GM18505 (cell line): ENCODE measurements at regions not wholly inside any gene's neighbourhood (a gene's known extent, or its start where the extent isn't known, plus 50 kb on each side); places are given as distances from the start of the nearest gene placed in this dataset.

ENCODE experiments used
- ATAC-seq: cut with Tn5 transposase; IDR thresholded peaks from one replicate; pipeline ENCODE4 v1.9.1; 2021; ENCODE audit not compliant: unreplicated experiment
- POLR2A ChIP-seq: IDR thresholded peaks from 4 replicates; pipeline ENCODE4 v1.6.1; 2011; ENCODE audit warnings: borderline replicate concordance; ENCODE audit not compliant: insufficient read depth, insufficient read length; ENCODE audit errors: extremely low read depth

DNA sequence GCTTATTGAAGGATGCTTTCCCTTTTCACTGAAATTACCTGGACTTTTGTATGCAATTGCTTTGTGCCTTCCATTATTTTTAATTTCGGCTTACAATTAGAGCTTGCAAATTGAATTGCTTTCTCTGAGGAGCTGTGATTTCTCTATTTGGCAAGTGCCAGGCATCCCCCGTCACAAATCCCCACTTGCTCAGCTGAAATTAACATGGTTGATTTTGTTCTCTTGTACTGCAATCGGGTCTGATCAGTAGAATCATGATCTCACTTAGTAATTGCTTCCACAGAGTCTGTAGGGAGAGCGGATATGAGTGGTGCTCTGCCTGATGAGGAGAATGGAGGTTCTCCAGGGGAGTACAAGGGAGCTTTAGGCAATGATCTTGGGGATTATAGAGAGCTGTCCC is 495.5 kb upstream of the SGCD start:
- no peak for ATAC-seq
- no peak for TF ChIP-seq POLR2A

DNA sequence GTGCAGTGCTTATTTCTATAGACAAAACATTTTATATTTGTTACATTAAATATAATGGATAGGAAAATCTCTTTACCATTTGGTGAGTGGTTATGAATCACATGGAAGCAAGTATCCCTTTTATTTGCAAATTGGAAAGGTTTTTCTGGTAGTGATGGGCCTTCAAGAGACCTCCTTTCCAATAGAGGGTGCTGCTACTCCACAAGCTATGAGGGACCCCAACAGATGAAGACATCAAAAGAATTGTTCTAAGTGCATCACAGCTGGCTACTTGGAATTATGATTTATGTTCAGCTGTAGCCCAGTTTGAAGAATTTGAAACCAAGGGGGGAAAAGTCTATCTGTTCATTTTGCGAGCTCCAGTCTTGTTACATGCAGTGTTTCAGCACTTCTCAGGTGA is 493.7 kb upstream of the SGCD start:
- ATAC-seq, result no peak
- no peak for TF ChIP-seq POLR2A

DNA sequence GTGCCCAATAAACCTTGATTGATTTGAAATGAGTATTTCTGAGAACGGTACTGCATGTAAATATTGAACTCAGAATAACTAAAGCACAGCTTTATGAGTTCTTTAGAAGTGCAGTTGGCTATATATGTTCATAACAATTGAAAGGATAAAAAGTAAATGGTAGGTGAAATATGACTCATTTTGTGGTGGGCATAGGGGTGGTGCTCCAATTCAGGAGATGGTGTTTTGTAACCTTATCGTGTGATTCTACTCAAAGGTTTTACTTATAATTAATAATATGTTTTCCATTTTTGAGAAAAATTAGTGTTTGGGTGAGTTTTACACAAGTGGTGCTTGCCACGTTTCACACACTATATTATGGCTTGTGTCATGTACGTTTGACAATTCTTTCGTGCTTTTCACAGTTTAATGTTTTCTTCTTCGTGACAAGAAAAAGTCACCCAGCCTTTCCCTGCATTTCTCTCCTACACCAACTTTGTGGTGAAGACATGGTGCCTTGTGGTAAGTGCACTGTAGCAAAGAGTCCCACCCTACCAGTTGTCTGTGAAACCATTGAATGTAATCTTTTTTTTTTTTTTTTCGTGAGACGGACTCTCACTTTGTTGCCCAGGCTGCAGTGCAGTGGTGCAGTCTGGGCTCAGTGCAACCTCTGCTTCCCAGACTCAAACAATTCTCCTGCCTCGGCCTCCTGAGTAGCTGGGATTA is 492.5 kb upstream of the SGCD start:
- ATAC-seq, result no peak
- TF ChIP-seq POLR2A, result no peak

DNA sequence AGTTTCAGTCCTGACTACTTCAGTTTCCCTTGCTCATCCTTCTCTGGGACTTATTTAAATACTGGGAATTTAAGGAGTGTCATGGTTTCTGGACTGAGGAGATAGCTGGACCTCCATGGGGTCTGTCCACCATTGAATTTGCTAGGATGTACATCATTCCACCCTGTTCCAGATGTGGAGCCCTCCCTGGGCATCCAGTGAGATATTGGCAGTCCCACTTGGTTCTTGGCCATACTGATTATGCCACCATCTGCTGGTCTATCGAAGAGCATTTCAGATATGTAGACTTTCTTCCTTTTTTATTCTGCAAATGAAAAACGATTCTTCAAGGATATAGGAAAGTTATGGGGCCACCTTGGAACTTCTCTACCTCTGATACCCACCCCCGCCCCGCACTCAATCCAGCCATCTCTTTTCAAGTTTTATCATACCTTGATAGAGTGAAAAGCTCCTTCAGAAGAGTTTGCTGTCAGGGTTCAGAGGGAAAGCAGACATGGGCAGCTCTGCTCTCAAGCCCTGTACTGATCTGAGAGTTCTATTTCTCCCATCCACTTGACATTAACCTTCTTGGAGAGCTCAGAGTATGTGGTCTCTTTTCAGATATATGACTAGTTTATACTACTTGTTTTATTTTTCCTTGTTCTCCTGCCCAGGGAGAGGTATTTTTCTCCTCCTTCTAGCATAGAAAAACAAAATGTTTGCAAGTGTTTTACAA is 490.7 kb upstream of the SGCD start:
- no peak for ATAC-seq
- no peak for TF ChIP-seq POLR2A

DNA sequence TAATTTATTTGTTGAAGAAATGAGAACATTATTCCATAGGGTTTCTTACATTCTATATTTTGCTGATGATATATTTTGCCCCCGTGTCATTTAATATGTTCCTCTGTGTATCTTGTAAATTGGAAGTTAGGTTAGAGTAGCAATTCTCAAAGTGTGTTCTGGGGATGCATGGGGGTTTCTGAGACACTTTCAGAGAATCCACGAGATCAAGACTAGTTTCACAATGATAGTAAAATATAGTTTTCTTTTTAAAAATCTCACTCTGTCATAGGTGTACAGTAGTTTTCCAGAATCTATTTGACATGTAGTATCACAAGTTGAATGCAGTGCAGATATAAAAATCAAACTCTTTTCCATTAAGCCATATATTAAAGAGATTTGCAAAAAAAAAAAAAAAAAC is 488.6 kb upstream of the SGCD start:
- no peak for ATAC-seq
- TF ChIP-seq POLR2A, result no peak

DNA sequence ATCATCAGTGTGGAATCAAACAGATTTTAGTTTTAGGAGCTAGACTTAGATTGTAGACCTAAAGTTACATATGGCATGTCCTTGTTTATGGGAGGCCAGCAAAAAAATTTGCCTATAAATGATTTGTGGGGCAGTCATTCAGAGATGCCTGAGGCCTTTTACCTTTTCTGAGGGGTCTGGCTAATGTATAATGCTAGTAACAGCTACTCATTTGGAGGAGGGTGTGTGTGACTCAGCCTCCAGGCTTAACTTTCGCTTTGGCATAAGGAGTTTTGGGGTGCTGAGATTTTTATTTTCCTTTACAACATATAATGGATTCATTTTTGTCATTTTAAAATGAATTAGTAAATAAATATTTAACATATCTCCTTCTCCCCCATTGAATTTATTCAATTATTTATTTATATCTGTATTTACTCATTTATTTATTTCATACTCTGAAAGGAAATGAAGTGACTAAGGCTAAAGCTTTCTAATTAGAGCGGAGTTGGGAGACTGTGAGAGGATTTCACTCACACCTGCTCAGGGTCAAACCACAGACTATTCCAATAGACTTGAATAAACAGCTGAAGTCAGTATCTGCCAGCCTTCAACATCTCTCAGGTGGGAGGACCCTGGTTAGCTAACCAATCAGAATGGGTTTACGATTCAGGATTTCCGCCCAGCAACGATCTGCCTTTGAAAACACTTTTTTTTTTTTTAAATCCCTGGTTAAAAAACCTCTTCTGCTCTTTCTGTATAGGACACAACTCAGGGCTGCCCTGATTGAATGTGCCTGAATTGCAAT is 487.5 kb upstream of the SGCD start:
- TF ChIP-seq POLR2A, result no peak
- ATAC-seq, result no peak

DNA sequence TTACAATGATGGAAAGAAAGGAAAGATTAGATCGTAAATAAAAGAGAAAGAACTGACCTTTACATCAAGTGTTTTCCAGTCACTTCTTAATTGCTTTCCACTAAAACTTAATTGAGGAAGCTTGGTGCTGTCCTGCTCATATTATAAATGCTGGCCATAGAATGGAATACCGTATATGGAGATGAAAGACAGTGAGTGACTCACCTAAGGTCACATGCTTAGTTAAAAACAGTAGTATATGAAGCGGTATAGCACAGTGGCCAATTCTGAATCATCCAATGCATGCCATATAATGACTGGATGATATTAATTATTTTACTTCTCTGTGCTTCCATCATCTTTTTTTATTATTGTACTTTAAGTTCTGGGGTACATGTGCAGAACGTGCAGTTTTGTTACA is 482.4 kb upstream of the SGCD start:
- TF ChIP-seq POLR2A, result no peak
- ATAC-seq, result no peak

DNA sequence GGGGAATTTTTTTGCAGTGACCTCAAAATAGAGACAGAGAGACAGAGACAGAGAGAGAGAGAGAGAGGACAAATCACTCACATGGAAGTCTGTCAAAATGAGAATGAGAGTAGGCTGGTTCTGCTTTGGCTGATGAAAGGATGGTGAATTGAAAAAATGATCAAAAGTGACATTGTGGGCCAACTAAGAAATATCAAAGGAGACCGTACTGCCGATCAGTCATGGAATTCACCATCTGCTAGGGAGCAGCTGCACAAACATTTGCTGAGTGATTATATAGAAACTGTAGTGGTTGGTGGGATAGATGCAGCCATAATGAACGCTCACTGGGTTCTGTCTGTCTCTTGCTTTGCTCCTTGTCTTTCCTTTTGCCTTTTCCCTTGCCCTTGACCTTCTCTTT is 476.6 kb upstream of the SGCD start:
- no peak for ATAC-seq

DNA sequence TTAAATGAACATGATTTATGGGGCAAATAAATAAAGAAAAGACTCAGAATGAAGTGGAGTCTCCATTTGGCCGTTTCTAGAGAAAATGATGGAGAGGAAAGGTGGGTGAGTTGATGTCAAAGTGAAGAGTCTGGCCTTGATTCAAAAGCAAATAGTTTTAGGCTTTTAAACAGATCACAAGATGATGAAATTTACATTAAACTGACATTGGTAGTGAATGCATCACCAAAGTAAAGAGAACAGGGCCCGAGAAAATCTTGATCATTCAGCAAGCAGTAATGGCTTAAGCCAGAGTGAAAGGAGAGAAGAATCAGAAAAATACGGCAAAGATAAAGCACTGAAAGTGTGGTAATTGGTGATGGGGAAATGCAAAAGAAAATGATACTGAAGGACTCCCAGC is 460.0 kb upstream of the SGCD start:
- ATAC-seq, result no peak
- TF ChIP-seq POLR2A, result no peak

More for the DNA sequence above, 476.6 kb upstream of the SGCD start:
- no peak for TF ChIP-seq POLR2A

DNA sequence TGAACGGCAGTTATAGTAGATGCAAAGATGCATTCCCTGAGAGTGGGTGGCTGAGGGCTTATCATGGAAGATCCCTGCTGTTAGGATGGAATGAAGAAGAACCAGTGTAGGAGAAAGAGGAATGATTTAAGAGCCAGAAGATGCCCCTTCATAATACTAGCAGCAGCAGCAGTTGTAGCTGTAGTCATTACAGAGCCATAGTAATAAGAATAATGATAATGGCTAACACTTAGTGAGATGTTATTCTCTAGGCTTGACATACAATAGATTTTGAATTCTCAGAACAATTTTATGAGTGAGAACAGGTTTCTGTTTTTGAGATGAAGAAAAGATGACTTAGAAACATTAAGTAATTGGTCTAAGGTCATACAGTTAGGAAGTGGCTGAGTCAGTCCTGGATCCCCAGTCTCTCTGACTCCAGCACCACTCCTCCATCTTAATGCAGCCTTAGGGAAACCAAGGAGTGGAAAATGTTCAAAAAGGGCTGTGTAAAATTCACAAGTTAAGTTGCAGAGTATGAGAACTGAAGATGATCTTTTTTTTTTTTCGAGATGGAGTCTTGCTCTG is 459.4 kb upstream of the SGCD start:
- TF ChIP-seq POLR2A, result no peak
- no peak for ATAC-seq

DNA sequence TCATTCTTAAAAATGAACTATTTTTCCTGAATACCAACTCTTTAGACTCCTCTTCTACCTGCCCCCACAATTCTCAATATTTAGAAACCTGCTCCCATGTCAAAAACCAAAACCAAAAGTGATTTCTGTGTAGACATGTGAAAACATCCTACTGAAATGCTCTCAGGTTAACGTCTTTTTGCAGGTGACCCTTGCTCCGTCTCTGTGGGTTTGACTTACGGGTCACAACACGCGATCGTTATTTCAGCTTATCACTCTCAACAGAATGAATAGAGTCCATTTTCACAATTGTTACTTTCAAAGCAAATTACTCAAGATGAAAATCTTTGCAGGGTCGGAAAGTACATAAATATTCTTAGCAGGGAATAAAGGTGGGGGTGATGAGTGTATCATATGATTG is 456.3 kb upstream of the SGCD start:
- no peak for ATAC-seq
- TF ChIP-seq POLR2A, result no peak

DNA sequence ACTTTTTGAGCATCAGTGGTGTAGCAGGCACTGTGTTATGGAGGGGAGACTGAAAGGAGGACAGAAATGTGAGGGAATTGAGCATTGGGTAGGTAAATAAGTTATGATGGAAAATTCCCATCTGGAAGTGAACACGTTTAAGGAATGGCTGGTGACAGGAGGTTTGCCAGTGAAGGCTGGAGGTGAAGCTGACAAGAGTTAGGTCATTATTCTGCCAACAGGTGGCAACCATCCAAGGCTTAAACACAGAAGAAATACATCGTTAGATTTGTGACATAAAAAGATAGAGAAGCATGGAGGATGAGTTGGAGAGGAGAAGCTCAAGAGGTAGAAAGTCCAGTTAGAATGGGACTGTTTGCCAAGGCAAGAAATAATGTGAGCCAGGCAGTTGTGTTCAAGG is 455.3 kb upstream of the SGCD start:
- no peak for TF ChIP-seq POLR2A

DNA sequence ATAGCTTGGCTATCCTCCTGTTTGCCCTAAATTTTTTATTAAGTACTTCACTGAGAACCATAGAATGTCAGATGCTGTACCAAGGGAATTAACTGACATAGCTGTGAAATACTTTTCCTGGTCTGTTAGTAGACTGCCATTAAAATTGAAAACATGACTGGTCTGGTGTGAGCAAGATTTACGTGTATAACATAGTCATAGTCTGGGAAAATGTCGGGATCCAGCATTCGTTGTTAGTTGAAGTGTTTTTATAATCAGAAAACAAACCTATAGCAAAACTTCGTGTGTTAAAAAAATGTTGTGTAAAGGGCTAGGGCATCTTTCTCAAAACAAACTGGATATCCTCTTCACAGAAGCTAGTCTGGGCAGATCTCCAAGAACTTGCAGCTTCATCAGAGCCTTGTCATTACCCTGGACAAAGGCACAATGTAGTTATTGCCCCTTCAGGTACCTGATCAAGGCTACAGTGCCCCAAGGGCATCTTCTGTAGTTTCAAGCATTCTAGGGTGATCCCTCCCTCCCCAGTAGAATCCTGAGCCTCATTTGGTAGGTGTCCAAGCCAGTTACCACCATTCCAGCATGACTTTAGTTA is 454.2 kb upstream of the SGCD start:
- TF ChIP-seq POLR2A, result no peak

More for the DNA sequence above, 455.3 kb upstream of the SGCD start:
- ATAC-seq, result no peak

DNA sequence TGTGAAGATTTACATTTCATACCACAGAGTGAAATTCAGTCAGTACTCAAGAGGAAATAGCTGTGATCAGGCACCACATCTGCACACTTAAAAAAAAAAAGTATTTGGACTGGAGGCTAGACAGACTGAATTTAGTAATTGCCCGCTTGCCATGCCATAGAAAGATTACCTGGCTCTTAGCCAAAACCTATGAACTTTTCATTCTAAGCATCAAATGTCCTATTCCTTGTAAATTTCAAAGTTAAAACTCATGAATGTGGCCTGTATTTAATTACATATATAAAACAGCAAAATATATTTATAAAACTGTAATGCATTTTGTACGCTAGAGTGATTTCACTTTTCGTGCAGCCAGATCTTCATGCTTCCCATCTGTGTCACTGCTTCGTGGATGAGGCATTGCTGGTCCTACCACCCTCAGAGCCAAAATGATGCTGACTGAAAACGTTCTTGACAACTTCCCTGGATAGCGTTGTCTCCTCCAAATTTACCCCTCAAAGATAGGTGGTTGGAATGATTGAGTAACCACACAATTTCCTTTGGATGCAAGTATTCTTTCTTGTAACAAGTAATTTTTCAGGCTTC is 447.9 kb upstream of the SGCD start:
- no peak for TF ChIP-seq POLR2A
- no peak for ATAC-seq

More for the DNA sequence above, 454.2 kb upstream of the SGCD start:
- ATAC-seq, result no peak

DNA sequence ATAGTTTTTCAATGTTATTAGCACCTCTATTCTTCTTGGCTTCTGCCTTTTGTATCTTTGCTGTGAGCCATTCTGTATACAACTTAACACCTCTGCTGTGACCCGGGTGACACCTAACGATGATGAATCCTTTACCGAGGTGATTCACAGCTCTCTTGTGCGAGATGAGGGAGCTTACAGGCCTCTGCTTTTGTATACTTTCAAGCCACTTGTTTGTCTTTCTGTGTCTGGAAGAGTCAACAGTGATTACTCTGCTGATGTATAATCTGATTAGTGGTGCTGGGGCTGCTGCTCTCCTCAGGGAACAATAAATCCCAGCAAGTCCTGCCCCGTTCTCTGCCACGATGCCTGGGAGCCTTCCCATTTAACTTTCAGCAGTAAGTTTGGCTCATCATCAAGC is 442.9 kb upstream of the SGCD start:
- no peak for TF ChIP-seq POLR2A
- no peak for ATAC-seq
